HT1080 (cell line): ENCODE measurements at regions not wholly inside any gene's neighbourhood (a gene's known extent, or its start where the extent isn't known, plus 50 kb on each side); places are given as distances from the start of the nearest gene placed in this dataset.

ENCODE experiments used
- DNase-seq: peaks from one replicate; pipeline ENCODE4 v3.0.0-alpha.2; 2015; ENCODE audit warnings: low read depth

DNA sequence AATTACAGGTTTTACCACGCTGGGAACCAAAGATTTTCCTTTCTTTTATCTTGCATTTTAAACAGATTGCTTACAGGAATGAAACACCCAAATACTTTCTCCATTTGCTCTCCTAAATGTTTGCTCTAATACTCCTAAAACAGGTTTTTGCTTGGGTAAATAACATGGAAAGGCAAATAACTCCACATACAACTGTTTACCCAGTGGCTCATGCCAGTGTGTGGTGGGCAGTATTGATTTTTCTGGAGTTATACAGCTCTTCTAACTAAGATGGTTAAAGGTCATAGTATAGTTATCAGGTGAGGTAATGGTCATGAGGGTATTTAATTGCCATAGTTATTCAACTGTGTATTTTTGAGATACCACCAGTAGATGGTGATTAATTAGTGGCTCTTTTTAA, 61.2 kb upstream of the RAB27B start:
- DNase-seq = no peak

- DNase-seq = no peak
These were observed 58.5 kb upstream of the RAB27B start for GRCh38 chr18:54769526-54770464.

DNA sequence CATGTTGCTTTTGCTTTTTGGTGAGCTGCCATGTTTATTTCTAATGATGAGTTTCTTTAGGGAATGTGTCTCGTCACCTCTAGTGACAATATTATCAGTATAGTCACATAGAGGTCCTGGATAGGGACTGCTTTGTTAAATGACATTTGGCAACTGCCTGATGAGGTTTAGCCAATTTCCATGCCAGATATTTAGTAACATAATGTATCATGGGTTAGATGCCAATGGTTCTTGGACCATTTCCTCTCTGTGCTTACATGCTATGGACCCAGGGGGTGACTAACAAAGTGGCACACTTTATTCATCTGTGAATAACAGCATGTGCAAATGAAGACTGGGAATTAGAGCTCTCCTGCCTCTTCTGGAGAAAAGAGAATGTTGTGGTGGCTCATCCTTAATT, 56.2 kb upstream of the RAB27B start:
- DNase-seq = no peak

GRCh38 chr18:54774423-54774822, 53.9 kb upstream of the RAB27B start:
- DNase-seq = no peak

- no peak for DNase-seq
These were observed 53.2 kb upstream of the RAB27B start for GRCh38 chr18:54774981-54775665.

- peak; percentile 93 for DNase-seq
These were observed 52.6 kb upstream of the RAB27B start for GRCh38 chr18:54775686-54776085.

DNA sequence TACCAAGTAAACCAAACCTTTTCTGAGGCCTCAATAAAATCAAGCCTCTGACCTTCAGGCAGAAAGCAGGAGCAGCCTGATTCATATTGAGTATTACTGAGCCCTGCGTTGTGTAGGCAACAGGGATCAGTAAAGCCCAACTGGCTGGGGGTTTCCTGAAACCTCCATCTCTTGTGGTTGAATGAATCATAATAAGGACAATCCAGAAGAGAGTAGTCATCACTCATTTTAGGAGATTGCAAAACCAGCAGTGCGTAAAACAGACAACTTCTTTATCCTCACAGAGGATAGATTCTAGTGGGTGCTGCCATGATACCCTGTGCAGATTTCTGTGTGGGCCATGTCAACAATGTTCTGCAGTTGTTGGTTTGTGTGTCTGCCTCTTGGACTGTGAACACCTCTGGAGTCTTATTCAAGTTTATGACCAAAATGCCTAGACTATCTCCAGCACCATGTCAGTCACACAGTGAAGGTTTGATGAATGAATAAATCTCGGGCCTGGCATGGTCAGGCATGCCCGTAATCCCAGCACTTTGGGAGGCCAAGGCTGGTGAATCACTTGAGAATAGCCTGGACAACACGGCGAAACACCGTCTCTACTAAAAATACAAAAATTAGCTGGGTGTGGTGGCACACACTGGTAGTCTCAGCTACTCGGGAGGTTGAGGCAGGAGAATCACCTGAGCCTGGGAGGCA, 51.8 kb upstream of the RAB27B start:
- peak; percentile 99 for DNase-seq

GRCh38 chr18:54777118-54777791, 51.0 kb upstream of the RAB27B start:
- DNase-seq = no peak

DNA sequence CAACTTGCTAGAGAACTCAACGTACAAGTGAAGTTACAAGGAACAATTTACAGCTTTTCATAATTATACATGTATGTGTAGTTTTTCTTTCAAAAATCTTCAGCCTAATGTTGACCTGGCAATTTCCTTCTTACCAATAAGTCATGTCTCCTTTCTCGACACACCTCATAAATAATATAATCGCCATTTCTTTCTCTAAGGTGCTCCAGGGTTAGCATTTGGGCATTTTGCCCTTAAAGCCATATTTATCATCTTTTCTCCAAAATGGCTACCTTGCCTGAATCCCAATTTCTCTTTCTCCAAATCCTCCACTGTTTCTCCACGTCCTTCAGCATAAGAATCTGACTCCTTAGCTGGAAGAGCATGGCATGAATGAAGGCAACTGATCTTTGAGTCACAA, 50.3 kb upstream of the RAB27B start:
- no peak for DNase-seq
